Neural crest cell (in vitro differentiated cells): ENCODE measurements at regions not wholly inside any gene's neighbourhood (a gene's known extent, or its start where the extent isn't known, plus 50 kb on each side); places are given as distances from the start of the nearest gene placed in this dataset.

ENCODE experiments used
- DNase-seq: peaks from one replicate; pipeline ENCODE4 v3.0.0; 2021; ENCODE audit warnings: low read depth, mixed read lengths, low spot score
- H3K27ac Mint-ChIP-seq: one replicate; pipeline ENCODE4 v1.8.0; 2021; ENCODE audit warnings: mild to moderate bottlenecking, mixed read lengths; ENCODE audit not compliant: unreplicated experiment
- H3K27me3 Mint-ChIP-seq: 2 replicates; pipeline ENCODE4 v1.8.0; 2021; ENCODE audit warnings: low read depth, mild to moderate bottlenecking, mixed read lengths
- H3K36me3 Mint-ChIP-seq: 2 replicates; pipeline ENCODE4 v1.8.0; 2021; ENCODE audit warnings: low read depth, mild to moderate bottlenecking, mixed read lengths
- H3K4me1 Mint-ChIP-seq: 2 replicates; pipeline ENCODE4 v1.8.0; 2021; ENCODE audit warnings: mixed read lengths
- H3K4me3 Mint-ChIP-seq: one replicate; pipeline ENCODE4 v1.8.0; 2021; ENCODE audit warnings: mild to moderate bottlenecking, mixed read lengths
- H3K9me3 Mint-ChIP-seq: 2 replicates; pipeline ENCODE4 v1.8.0; 2021; ENCODE audit warnings: mixed read lengths
- TF ChIP-seq, protein P1 (sequence below): fragments of 200-600 bp; sonication (generic); conservative IDR thresholded peaks from 2 replicates; pipeline ENCODE4 v1.5.0; 2021; ENCODE audit warnings: antibody characterized with exemption, mild to moderate bottlenecking

DNA sequence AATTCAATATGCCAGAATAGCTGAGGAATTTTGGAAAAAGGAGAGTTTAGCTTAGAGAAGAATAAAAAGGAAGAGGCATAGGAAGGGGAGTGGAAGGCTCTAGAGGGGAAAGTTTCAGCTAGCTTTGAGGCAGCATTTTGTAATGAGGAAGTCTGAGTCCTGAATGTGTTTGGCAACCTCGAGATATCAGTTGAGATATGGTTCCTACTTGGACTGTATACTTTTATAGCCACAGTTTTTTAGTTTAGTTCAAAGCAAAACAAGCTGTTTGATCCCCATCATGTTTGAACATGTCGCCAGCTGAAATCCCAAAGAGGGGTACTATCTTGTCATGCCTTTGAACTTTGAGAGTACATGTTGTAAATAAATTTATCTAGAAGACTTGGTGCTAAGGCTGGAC lies 559.0 kb upstream of the FTMT start:
- H3K4me3 Mint-ChIP-seq = no peak overlapping the region
- no peaks in the 10 kb centered on the region for H3K36me3 Mint-ChIP-seq
- no peak for DNase-seq
- H3K27me3 Mint-ChIP-seq = no peaks in the 10 kb centered on the region
- no peak overlapping the region for H3K27ac Mint-ChIP-seq
- peaks cover 3% of the 10 kb centered on the region for H3K9me3 Mint-ChIP-seq
- no peaks in the 10 kb centered on the region for H3K4me1 Mint-ChIP-seq
- TF ChIP-seq, protein P1, sequence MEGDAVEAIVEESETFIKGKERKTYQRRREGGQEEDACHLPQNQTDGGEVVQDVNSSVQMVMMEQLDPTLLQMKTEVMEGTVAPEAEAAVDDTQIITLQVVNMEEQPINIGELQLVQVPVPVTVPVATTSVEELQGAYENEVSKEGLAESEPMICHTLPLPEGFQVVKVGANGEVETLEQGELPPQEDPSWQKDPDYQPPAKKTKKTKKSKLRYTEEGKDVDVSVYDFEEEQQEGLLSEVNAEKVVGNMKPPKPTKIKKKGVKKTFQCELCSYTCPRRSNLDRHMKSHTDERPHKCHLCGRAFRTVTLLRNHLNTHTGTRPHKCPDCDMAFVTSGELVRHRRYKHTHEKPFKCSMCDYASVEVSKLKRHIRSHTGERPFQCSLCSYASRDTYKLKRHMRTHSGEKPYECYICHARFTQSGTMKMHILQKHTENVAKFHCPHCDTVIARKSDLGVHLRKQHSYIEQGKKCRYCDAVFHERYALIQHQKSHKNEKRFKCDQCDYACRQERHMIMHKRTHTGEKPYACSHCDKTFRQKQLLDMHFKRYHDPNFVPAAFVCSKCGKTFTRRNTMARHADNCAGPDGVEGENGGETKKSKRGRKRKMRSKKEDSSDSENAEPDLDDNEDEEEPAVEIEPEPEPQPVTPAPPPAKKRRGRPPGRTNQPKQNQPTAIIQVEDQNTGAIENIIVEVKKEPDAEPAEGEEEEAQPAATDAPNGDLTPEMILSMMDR = no peak

DNA sequence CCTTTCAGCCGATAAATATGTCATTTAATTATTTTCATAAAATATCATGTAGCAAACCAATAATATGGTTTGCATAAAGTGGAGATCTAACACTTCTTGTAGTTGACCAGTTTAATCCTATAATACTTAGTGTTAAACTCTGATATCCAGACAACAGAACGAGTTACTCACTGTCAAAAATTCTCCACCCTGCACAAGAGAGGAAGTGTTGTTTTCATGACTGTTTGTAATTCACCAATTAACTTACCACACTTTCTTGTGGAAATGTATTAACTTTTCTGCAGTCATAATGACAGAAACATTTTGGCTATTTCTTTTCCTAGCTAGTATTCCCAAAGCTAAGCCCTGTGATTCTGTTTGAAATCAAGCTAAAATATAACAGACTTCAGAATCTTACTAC lies 555.3 kb upstream of the FTMT start:
- Mint-ChIP-seq H3K9me3 (no peaks in the 10 kb centered on the region), H3K4me1 (no peaks in the 10 kb centered on the region), H3K36me3 (no peaks in the 10 kb centered on the region), H3K27me3 (no peaks in the 10 kb centered on the region), H3K27ac (no peak overlapping the region), H3K4me3 (no peak overlapping the region)
- TF ChIP-seq, protein P1 = no peak
- no peak for DNase-seq

DNA sequence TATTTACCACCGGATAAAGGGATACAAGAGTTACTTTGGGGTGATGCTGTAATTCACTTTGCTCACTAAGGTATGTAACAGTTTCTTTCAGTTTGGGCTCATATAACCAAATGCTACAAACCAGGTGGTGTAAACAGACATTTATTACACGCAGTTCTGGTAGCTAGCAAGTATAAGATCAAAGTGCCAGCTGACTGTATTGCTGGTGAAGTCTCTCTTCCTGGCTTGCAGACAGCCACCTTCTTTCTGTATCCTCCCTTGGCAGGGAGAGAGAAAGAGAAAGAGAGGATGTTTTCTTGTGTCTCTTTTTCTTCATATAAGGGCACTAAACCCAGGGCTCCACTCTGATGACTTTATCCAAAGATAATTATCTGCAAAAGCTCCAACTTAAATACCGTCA lies 552.5 kb upstream of the FTMT start:
- Mint-ChIP-seq H3K36me3 (no peaks in the 10 kb centered on the region), H3K27me3 (no peaks in the 10 kb centered on the region), H3K27ac (no peak overlapping the region), H3K4me3 (no peak overlapping the region), H3K4me1 (no peaks in the 10 kb centered on the region), H3K9me3 (no peaks in the 10 kb centered on the region)
- TF ChIP-seq, protein P1 = no peak
- no peak for DNase-seq

DNA sequence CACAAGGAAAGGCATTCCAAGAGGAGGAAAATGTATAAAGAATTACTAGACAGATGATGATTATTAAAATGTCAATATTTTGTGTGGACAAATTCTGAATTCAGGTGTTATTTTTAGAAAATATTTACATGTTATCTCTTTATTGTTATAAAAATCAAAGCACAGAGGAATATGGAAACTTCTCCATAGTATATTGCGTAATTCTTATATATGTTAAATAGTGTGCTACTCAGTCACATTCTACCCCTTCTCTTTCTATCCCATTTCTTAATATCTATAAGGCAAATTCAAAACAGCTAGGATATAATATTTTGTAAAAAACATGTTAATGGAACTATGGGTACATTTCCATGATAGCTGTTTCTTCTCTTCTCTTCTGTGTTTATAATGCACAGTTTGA lies 546.8 kb upstream of the FTMT start:
- no peaks in the 10 kb centered on the region for H3K4me1 Mint-ChIP-seq
- H3K36me3 Mint-ChIP-seq = no peaks in the 10 kb centered on the region
- H3K27me3 Mint-ChIP-seq = no peaks in the 10 kb centered on the region
- H3K27ac Mint-ChIP-seq = no peak overlapping the region
- DNase-seq = no peak
- TF ChIP-seq, protein P1 = no peak
- H3K9me3 Mint-ChIP-seq = no peaks in the 10 kb centered on the region
- H3K4me3 Mint-ChIP-seq = no peak overlapping the region

DNA sequence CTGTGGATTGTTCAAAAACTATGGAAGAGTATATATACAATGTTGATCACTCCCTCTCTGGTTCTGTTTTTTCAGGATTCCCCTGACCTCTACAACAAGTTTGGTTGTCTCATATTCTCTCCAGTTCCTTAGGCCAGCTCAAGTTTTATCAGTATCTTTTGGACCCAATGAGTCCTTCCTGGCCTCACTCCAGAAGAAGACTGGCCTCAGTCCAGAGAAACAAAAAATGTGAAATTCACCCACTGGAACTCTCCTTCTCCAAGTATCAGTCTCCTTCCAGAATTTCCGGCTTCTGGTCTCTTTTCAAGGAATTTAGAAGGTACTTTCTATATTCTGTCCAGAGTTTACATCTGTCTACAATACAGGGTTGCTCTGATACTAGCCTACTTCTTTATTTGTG lies 537.8 kb upstream of the FTMT start:
- Mint-ChIP-seq H3K36me3 (no peaks in the 10 kb centered on the region), H3K27ac (no peak overlapping the region), H3K4me1 (no peaks in the 10 kb centered on the region), H3K27me3 (no peaks in the 10 kb centered on the region), H3K9me3 (peaks cover 5% of the 10 kb centered on the region), H3K4me3 (no peak overlapping the region)
- TF ChIP-seq, protein P1 = no peak
- DNase-seq = no peak

DNA sequence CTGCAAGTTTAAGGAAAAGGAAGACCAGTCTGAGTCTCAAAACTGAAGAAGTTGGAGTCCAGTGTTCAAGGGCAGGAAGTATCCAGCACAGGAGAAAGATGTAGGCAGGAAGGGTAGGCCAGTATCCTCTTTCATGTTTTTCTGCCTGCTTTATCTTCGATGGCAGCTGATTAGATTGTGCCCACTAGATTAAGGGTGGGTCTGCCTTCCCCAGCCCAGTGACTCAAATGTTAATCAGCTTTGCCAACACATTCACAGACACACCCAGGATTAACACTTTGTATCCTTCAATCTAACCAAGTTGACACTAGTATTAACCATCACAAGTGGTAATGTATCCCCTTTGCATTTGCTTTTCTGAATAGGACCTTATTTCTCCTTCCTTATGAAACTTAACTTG lies 535.9 kb upstream of the FTMT start:
- Mint-ChIP-seq H3K4me1 (no peaks in the 10 kb centered on the region), H3K9me3 (peaks cover 5% of the 10 kb centered on the region), H3K27me3 (no peaks in the 10 kb centered on the region), H3K27ac (no peak overlapping the region), H3K4me3 (no peak overlapping the region), H3K36me3 (no peaks in the 10 kb centered on the region)
- TF ChIP-seq, protein P1 = no peak
- no peak for DNase-seq
